Endodermal cell (in vitro differentiated cells): ENCODE measurements at regions not wholly inside any gene's neighbourhood (a gene's known extent, or its start where the extent isn't known, plus 50 kb on each side); places are given as distances from the start of the nearest gene placed in this dataset.
A peak's percentile ranks its signal among the peaks of the same experiment; 100 is the strongest.

Experiments used
- DNase-seq: peaks from one replicate; pipeline ENCODE4 v3.0.0-alpha.2; 2017
- H3K27ac ChIP-seq: 2 replicates; pipeline ENCODE4 v1.5.1; 2013; ENCODE audit warnings: mild to moderate bottlenecking, low read depth, low read length, moderate library complexity
- H3K27me3 ChIP-seq: 2 replicates; pipeline ENCODE4 v1.6.1; 2013; ENCODE audit warnings: mild to moderate bottlenecking, low read length, moderate library complexity; ENCODE audit not compliant: insufficient read depth, control insufficient read depth, poor library complexity, severe bottlenecking
- H3K36me3 ChIP-seq: 2 replicates; pipeline ENCODE4 v1.7.0; 2013; ENCODE audit warnings: mild to moderate bottlenecking, low read length, moderate library complexity; ENCODE audit not compliant: control insufficient read depth, insufficient read depth
- H3K4me1 ChIP-seq: one replicate; pipeline ENCODE4 v1.7.0; 2013; ENCODE audit warnings: low read length; ENCODE audit not compliant: control insufficient read depth, insufficient read depth
- H3K4me3 ChIP-seq: 2 replicates; pipeline ENCODE4 v1.5.1; 2013; ENCODE audit warnings: mild to moderate bottlenecking, low read length, moderate library complexity
- H3K9ac ChIP-seq: 2 replicates; pipeline ENCODE4 v1.6.1; 2013; ENCODE audit warnings: mild to moderate bottlenecking, low read length, moderate library complexity; ENCODE audit not compliant: poor library complexity, severe bottlenecking; ENCODE audit errors: extremely low read depth
- H3K9me3 ChIP-seq: 2 replicates; pipeline ENCODE4 v1.6.1; 2013; ENCODE audit warnings: mild to moderate bottlenecking, low read length, moderate library complexity; ENCODE audit not compliant: control insufficient read depth
- H3K27ac Mint-ChIP-seq: 2 replicates; pipeline ENCODE4 v1.8.0; 2020; ENCODE audit warnings: mixed read lengths
- H3K27me3 Mint-ChIP-seq: 2 replicates; pipeline ENCODE4 v1.8.0; 2021; ENCODE audit warnings: mild to moderate bottlenecking, mixed read lengths; ENCODE audit not compliant: insufficient read depth
- H3K36me3 Mint-ChIP-seq: 2 replicates; pipeline ENCODE4 v1.8.0; 2020; ENCODE audit warnings: low read depth, mixed read lengths
- H3K4me1 Mint-ChIP-seq: 2 replicates; pipeline ENCODE4 v1.8.0; 2020; ENCODE audit warnings: mixed read lengths
- H3K4me3 Mint-ChIP-seq: 2 replicates; pipeline ENCODE4 v1.8.0; 2020; ENCODE audit warnings: mild to moderate bottlenecking, moderate library complexity, mixed read lengths
- H3K9me3 Mint-ChIP-seq: 2 replicates; pipeline ENCODE4 v1.8.0; 2020; ENCODE audit warnings: mild to moderate bottlenecking, mixed read lengths
- WGBS, 2 experiments: methylation state at CpG; one replicate each; pipeline versions ENCODE4 v1.1.5 to v1.1.7; 2013; ENCODE audit warnings: missing lambda C conversion rate in 2 of 2, mixed read lengths in 1 of 2; ENCODE audit not compliant: insufficient coverage in 1 of 2, insufficient read length in 1 of 2; 5-methylcytosine and 5-hydroxymethylcytosine counted together
- TF ChIP-seq, protein P1 (sequence below): fragments of 200-600 bp; sonication (generic); conservative IDR thresholded peaks from 2 replicates; pipeline ENCODE4 v1.5.0; 2021; ENCODE audit warnings: antibody characterized with exemption, mild to moderate bottlenecking

- H3K27me3 Mint-ChIP-seq, result no peaks in the 10 kb centered on the region
- H3K9me3 ChIP-seq, result no peaks in the 10 kb centered on the region
- no peak overlapping the region for H3K27ac Mint-ChIP-seq
- H3K4me3 ChIP-seq, result no peak overlapping the region
- 94% methylated on average over 1 of the region's 1 CpG; no CpG with 5 or more reads in 1 of the 2 experiments for WGBS, 2 experiments
- H3K36me3 Mint-ChIP-seq, result no peaks in the 10 kb centered on the region
- no peak overlapping the region for H3K27ac ChIP-seq
- H3K4me3 Mint-ChIP-seq, result no peak overlapping the region
- no peaks in the 10 kb centered on the region for H3K4me1 Mint-ChIP-seq
- no peaks in the 10 kb centered on the region for H3K9me3 Mint-ChIP-seq
- no peaks in the 10 kb centered on the region for H3K4me1 ChIP-seq
- DNase-seq, result no peak
- H3K36me3 ChIP-seq, result no peaks in the 10 kb centered on the region
- no peak overlapping the region for H3K9ac ChIP-seq
- H3K27me3 ChIP-seq, result no peaks in the 10 kb centered on the region
- TF ChIP-seq, protein P1, sequence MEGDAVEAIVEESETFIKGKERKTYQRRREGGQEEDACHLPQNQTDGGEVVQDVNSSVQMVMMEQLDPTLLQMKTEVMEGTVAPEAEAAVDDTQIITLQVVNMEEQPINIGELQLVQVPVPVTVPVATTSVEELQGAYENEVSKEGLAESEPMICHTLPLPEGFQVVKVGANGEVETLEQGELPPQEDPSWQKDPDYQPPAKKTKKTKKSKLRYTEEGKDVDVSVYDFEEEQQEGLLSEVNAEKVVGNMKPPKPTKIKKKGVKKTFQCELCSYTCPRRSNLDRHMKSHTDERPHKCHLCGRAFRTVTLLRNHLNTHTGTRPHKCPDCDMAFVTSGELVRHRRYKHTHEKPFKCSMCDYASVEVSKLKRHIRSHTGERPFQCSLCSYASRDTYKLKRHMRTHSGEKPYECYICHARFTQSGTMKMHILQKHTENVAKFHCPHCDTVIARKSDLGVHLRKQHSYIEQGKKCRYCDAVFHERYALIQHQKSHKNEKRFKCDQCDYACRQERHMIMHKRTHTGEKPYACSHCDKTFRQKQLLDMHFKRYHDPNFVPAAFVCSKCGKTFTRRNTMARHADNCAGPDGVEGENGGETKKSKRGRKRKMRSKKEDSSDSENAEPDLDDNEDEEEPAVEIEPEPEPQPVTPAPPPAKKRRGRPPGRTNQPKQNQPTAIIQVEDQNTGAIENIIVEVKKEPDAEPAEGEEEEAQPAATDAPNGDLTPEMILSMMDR, result no peak
Observed at GRCh38 chr3:104982130-104982529, 384.6 kb upstream of the ALCAM start.

DNA sequence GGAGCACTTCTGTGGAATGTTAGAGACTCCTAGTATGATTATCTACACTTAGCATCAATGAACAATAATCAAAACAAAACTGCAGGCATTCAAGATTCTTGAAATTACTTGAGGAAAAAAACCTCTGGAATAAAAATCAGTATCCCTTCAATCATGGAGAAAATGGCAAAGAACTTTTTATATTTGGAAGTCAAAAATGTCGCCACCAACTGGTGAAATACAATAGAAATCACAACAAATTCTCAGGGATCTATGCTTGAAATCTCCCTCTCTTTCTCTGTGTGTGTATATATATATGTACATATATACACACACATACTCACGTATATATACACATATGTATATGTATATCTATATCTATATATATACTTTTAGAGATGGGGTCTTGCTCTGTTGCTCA lies 378.9 kb upstream of the ALCAM start:
- Histone ChIP-seq H3K27me3 (no peaks in the 10 kb centered on the region), H3K4me3 (no peak overlapping the region), H3K9me3 (no peaks in the 10 kb centered on the region), H3K27ac (no peak overlapping the region), H3K36me3 (no peaks in the 10 kb centered on the region), H3K4me1 (no peaks in the 10 kb centered on the region), H3K9ac (no peak overlapping the region)
- WGBS, 2 experiments, result 88% methylated on average over 1 of the region's 2 CpGs; no CpG with 5 or more reads in 1 of the 2 experiments
- no peak overlapping the region for H3K4me3 Mint-ChIP-seq
- H3K4me1 Mint-ChIP-seq, result no peaks in the 10 kb centered on the region
- H3K36me3 Mint-ChIP-seq, result no peaks in the 10 kb centered on the region
- H3K27me3 Mint-ChIP-seq, result no peaks in the 10 kb centered on the region
- no peaks in the 10 kb centered on the region for H3K9me3 Mint-ChIP-seq
- no peak for DNase-seq
- TF ChIP-seq, protein P1, result peak; percentile 64
- no peak overlapping the region for H3K27ac Mint-ChIP-seq

DNA sequence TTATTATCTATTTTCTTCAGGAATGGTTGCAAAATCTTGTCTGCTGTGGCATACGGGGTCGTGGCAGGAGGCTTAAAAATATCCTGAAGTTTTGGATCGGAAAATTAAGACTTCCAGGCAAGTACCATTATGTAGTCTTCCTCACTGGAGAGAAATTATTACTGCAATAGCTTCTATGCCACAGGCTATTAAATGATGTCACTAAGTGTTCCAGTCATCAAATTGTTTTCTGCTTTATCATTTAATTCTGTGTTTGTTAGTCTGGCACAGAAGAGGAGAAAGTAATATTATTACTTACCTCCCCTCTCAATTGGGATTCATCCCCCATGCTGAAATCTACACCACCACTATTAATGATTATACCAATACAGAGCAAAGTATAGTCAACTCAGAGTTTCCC lies 378.2 kb upstream of the ALCAM start:
- H3K9ac ChIP-seq, result no peak overlapping the region
- H3K4me3 ChIP-seq, result no peak overlapping the region
- TF ChIP-seq, protein P1, result no peak
- 90 to 100% methylated on average over 3 of the region's 3 CpGs for WGBS, 2 experiments
- no peak for DNase-seq
- no peaks in the 10 kb centered on the region for H3K36me3 ChIP-seq
- no peaks in the 10 kb centered on the region for H3K9me3 ChIP-seq
- Mint-ChIP-seq H3K27ac (no peak overlapping the region), H3K27me3 (no peaks in the 10 kb centered on the region), H3K4me1 (no peaks in the 10 kb centered on the region), H3K4me3 (no peak overlapping the region), H3K9me3 (no peaks in the 10 kb centered on the region), H3K36me3 (no peaks in the 10 kb centered on the region)
- H3K27me3 ChIP-seq, result no peaks in the 10 kb centered on the region
- no peaks in the 10 kb centered on the region for H3K4me1 ChIP-seq
- H3K27ac ChIP-seq, result no peak overlapping the region
